Fibroblast of peridontal ligament (primary cell): ENCODE measurements at regions not wholly inside any gene's neighbourhood (a gene's known extent, or its start where the extent isn't known, plus 50 kb on each side); places are given as distances from the start of the nearest gene placed in this dataset.

Source experiments
- DNase-seq: peaks from one replicate; pipeline ENCODE4 v3.0.0-alpha.2; 2010; ENCODE audit errors: extremely low read depth

DNA sequence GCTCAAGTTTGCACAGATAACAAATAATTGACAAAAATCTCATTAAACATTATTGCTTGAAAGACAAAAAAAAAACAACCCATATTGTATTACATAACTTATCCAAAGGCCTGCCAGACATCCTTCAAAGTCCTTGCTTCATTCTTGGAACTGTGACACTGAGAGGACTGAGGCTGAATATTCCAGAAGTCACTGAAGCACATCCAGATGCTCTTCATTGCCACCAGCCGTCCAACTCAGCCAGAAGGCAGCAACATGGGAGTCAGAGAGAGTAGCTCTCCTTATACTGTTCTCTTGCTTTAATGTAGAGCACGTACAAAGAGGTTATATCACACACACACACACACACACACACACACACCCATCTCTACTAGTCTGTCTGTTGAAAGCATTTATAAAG is 755.0 kb downstream of the LTN1 start:
- DNase-seq = no peak

DNA sequence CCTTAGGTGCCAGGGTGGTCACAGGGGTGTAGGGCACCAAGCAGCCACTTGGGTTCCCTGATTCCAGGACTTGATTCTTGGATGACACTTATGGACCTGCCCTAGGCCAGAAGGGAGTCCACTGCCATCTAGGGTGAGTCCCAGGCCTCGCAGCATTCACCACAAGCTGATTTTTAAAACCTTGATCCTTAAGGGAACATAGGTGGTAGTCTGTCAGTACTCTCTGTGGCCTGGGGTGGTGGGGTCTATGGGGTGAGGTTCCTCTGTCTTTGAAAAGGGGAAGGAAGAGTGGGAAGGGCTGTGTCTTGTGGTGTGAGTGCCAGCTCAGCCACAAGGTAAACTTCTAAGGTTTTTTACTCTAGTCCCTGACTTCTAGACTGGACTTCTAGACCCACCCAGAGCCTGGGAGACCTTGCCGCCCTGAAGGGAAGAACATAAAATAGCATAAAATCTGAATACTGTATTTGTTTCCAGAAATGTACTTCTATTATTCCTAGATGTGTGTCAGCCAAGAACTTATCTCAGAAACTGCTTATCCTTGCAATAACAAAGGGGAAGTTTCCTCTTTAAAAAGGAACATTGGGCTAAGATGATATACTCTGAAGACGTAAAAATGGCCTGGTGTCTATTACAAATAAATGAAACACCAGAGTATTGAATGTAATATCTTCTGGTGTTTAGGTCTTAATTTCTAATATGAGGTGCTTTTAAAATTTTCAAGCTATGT is 757.3 kb downstream of the LTN1 start:
- no peak for DNase-seq

DNA sequence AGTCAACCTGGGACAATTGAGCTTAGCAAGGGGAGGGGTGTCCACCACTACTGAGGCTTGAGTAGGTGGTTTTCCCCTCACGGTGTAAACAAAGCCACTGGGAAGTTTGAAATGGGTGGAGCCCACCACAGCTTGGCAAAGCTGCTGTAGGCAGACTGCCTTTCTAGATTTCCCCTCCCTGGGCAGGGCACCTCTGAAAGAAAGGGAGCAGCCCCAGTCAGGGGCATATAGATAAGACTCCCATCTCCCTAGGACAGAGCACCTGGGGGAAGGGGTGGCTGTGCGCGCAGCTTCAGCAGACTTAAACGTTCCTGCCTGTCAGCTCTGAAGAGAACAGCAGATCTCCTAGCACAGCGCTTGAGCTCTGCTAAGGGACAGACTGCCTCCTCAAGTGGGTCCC is 758.4 kb downstream of the LTN1 start:
- no peak for DNase-seq

DNA sequence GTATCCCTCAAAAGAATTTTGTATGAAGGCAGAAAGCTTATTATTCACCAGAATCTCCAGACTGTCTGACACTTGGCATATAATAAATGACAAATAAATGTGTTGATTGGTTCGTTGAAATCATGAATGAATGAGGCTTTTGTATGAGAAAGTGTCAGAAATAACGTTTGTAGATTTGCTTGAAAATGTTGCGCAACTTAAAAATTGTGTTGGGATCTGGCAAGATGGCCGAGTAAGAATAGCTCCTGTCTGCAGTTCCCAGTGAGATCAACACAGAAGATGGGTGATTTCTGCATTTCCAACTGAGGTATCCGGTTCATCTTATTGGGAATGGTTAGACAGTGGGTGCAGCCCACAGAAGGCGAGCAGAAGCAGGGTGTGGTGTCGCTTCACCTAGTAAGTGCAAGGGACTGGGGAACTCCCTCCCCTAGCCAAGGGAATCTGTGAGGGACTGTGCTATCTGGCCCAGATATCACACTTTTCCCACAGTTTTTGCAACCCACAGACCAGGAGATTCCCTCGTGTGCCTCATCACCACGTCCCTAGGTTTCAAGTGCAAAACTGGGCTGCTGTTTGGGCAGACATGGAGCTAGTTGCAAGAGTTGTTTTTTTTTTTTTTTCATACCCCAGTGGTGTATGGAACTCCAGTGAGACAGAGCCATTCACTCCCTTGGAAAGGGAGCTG is 759.0 kb downstream of the LTN1 start:
- no peak for DNase-seq

DNA sequence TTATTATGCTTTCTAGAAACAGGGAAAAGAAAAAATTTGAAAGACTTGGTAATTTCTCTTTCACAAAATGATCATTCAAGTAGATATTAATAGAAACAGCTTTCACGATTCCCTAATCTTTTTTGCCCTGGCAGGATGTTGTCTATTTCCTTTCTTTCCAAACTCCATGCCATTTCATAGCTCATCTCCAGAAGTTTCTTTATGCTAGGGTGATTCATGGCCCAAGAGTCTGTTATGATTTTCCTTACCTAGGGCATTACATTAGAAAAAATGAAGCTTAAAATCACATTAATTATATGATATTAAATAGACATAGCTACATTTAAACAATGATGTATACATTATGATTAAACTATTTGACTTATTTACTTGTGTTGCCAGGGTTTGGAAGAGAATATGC is 762.1 kb downstream of the LTN1 start:
- DNase-seq = no peak

DNA sequence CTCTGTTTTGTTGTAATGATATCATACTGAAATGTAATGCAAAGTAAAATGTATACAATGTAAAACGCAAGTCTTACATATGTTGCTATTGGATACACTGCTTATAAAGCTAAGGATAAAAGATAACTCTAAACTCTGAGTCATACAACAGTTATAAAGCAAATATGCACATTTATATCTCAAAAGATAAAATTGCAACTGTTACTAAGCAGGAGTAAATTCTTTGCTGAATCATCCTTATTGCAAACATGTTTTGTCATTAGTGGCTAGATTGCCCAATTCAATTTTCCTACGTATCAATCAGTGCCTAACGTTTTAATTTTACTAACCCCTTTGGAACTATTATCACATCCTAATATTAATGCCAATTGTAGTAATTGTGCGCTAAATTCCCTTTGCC is 762.9 kb downstream of the LTN1 start:
- peak; percentile 86 for DNase-seq

DNA sequence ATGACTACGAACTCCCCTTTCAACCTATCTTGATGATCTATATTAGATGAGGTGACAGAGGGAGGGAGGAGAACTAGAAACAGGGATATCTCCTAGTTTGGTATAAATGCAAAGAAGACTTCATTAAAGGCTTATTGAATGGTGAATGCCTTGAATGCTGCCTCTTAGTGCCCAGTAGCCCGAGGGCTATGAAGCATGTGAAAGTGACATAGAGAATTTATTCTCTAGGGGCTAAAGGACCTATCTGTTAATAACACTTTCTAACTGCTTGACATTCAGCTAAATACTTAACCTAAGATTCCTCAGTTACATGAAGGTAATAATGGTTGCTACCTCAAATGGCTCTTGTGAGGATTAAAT is 764.1 kb downstream of the LTN1 start:
- DNase-seq = no peak

DNA sequence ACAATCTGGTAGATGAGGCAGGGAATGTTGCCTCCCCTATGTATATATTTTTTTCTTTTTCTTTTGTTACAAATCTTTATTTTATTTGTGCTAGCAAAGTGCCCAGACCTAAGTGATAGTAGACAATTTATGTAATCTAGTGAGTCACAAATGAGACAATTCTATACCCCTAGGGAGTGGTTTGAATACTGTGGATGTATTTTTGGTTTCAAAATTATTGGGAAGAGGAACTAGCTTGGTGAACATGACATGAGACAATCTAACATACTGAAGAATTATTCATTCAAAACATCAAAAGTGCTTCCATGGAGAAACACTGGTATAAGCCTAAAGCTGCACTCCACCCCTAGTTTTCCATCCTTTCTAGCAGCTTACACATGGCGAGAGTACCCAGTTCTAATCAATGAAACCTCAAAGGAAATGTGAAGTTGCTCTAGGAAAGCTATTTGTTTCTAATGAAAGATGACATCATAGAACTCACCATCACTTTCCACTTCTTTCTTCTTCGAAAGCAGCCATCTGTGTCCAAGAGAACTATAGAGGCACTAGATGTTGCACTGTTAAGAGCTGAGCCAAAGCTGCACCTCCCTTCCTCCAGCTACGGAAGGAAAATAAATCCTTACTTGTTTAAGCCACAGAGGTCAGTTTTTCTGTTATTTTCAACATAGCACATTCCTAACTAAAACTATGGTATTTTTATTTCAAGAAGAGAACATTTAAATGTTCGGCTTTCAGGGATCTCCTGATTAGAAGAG is 764.6 kb downstream of the LTN1 start:
- DNase-seq = peak; percentile 42

DNA sequence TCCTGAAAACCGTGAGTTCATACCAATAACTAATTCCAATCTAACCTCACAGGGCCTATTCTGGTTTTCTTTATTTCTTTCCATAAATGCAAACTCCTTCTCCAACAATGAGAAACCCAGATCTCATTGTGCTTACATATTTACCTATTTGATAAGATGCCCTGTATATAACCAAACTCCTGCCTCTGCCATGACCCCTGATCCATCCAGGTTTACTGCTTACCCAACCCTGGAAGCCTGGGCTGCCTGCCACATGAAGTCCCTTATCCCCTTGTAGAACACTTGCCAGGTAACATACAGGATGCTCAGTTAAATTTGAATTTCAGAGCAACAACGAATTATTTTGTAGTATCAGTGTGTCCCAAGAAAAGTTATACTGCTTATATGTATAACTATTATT is 766.1 kb downstream of the LTN1 start:
- no peak for DNase-seq

DNA sequence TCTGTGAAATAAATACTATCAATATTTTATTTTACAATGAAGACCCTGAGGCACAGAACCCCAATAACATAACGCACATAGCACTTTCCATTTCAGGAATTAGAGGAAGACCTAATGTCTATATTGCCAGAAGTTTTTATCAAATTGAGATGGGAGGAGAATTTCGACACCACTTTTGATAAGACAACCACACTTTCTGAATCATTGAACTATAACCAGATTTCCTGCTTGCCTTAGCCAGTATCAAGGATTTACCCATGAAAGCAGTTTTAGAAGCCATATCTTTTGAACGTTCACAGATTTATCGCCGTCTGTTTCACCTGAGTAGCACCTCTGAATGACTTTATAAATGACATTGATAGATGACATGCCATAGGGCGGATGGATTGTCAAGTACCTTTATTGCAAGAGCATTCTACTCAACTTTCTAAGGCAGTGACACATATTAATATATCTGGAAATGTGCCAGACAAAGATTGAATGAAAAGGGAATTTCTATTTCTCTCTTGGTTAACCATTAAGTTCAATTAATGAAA is 768.4 kb downstream of the LTN1 start:
- no peak for DNase-seq

DNA sequence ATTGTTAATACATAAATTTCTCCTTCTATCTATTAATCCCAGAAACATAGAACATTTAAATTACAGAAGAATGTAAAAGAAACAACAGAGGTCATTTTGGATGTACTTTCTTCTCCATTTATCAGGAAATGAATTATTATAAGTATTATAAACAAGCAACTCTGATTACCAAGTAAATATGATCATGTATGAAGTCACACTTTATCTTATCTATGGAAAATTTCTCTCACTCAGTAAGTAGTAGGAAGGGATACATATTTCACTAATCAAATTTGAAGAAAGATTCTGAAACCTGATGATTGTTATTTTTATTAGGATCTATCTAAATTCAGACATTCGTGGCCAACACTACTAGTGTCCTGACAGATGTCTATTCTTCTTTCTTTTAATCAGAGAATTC is 770.7 kb downstream of the LTN1 start:
- DNase-seq = no peak

DNA sequence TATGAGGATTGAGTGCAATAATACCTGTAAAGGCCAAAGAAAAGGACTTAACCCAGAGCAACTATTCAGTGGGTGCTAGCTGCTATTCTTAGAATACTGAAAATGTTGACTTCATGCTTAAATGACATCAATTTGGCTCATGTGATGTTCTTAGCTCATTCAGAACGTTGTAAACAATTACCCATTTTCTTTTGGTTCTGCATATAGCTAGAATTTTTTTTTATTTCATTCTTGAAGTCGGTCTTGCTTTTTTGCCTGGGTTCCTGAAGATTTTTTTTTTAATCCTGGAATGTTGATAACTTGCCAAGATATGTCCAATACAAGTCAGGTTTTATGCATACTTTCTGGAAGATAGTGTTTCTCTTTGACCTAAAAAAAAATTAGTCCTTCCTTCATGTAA is 772.0 kb downstream of the LTN1 start:
- peak; percentile 56 for DNase-seq

DNA sequence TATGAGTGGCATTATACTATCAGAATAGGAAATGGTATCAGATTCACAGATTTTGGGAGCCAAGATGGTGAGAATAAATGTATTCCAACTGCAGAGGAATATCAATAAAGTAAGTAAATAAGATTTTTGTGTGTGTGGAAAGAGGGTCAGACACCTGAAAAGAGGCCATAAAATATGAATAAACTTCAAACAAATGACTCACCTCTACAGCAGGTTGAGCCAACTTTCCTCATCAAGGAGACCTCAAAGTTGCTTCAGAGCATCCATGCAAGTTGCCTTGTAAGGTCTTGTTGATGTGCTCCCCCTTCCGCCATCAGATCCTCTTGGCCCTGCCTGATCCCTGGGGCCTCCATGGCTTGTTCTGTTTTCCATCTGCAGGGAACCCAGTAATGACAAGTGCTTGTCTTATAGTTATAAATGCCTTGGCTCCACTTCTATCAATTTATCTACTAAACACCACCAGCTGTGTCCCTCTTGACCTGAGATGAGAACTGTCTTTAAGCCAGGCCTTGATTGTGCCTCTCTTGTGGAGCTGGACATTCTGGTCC is 775.6 kb downstream of the LTN1 start:
- no peak for DNase-seq

DNA sequence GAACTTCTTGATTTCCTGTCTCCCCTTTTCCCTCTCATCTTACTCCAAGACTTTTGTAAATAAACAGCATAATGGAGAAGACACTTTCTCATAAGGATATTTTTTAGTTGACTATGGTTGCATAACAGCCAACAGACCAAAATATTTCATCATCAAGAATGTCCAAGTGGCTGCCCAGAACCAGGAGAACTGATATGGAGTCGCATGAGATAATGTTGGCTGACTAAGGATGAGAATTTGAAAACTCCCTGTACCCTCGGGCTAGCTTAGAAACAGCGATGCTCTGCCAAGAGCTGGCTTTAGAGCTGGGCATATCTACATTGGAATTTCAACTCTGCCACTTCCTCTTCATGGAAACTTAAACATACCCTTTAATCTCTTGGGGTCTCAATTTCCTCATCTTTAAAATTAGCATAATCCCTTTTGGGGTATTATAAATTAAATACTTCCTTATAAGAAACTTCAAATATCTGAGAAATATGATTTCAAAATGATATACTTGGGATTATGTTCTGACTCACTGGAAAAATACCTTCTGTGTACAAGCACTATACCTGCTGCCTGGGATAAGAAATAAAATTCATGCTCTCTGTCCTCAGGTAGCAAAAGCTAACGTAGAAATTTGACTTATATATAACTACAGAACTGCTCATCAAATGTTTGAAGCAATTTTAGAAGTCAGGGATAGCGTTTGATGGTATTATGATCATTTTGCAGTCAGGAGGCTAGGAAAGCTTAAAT is 777.3 kb downstream of the LTN1 start:
- peak; percentile 83 for DNase-seq

DNA sequence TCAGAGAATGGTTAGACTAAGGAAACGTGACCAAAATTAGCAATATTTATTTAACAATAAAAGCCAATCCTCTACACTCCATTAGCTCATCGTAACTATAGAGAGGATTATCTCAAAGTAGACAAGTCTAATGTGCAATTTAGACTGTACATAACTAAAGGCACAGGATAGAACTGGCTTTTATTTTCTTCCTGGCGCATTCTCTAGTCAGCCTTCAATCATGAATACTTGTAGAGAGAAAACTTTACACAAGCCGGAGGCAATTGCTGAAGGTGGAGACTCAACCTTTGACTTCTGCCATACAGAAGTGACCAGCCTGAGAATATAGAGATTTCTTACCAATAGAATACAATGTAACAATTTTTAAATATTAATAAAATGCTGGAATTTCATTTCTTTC is 777.9 kb downstream of the LTN1 start:
- no peak for DNase-seq

DNA sequence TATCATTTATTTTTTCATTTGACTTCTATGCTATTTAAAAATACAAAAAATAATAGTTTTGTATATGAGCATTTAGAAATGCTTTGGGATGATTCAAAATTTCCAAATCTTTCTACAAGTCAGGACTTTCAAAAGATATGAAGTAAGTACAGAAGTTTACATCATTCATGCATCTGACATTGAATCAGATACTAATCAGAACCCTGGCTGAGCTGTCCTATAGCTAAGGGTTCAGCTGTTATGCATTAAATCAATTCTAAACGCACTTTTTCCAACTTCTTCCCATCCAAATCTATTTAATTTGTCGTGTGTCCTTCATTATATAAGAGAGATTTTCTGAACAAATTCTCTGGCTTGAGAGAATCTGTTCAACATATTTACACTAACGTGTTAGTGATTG is 779.4 kb downstream of the LTN1 start:
- peak; percentile 66 for DNase-seq

DNA sequence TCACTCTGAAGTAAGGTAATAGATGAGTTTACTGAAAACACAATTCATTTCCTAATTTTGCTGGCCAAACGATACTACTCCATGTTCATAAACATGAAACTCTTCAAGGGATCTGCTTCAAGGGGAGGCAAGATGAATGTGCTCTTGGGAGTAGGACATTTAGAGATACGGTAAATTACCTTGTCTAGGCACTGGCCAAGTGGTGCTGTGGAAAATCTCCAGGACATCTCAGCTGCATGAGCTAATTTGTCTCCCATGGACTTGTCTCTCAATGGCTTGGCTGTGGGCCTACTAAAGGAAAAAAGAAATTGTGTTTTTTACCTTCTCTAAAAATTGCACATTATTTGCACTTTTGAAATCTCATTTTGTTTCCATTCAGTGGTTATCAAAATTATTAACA is 780.6 kb downstream of the LTN1 start:
- DNase-seq = no peak

DNA sequence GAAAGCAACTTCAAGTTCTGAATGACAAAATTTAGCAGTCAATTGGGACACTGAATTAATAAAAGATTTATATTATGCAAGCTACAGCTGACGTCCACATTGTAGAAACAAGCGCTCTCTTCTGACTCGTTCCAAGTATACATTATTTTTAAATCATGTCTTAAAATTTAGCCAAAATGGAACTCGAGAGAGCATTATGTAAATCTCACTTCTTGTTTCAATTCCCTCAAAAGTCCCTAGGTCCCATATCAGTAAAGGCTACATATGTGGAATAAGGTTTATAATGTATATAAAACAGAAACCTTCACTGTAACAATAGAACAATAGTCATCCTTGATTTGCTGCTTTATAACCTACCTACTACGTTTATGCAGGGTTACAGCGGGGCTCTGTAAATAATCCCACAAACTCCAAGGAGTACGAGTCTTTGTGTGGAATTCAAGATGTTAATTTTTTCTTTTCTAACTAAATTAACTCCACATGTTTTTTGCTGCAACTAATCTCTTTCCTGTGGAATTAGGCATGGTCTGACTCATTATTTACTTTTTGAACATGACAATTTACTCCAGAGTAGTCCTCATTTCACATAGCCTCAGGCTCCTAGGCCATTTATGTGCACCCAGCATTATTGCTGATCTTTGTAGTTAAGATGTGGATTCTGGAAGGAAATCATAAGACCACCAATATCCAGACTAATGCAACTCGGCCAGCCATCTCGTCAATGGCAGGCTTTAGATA is 785.1 kb downstream of the LTN1 start:
- peak; percentile 91 for DNase-seq

DNA sequence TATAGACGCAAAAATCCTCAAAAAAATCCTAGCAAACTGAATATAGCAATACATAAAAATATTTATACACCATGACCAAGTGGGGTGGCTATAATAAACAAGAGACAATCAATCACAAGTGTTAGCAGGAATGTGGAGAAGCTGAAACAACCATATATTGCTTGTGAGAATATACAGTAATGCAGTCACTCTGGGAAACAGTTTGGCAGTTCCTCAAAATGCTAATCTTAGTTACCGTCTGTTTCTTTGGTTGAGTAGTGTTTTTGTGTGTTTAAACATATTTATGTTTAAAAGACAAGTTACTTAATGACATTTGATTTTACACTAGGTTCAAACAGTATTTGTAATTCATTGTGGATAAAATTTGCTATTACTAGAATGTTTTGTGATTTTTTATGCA is 792.0 kb downstream of the LTN1 start:
- no peak for DNase-seq

DNA sequence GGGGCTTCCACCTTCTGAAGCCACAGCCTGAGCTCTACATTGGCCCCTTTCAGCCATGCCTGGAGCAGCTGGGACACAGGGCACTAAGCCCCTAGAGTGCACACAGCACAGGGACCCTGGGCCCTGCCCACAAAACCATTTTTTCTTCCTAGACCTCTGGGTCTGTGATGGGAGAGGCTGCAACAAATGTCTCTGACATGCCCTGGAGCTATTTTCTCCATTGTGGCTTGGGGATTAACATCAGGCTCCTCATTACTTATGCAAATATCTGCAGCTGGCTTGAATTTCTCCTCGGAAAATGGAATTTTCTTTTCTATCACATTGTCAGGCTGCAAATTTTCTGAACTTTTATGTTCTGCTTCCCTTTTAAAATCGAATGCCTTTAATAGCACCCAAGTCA is 795.7 kb downstream of the LTN1 start:
- no peak for DNase-seq

DNA sequence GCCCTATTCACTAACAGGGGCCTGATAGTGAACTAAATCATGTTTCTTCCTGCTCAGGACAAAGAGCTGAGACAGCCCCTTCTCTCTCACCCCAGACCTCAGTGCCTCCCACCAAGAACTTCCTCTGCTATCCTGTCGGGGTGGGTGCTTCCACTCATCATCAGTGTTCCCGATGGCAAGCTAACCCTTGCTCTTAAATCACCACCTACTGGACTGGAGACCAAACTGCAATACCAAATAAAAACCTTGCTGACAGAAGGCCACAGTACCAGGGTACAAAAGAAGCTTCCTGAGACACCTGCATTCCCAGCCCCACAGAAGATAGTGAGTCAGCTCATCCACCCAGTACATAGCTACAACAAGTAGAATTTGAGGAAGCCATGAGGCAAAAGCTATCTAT is 799.5 kb downstream of the LTN1 start:
- no peak for DNase-seq
